ENCODE measurements at regions not wholly inside any gene's neighbourhood (a gene's known extent, or its start where the extent isn't known, plus 50 kb on each side); places are given as distances from the start of the nearest gene placed in this dataset.

DNA sequence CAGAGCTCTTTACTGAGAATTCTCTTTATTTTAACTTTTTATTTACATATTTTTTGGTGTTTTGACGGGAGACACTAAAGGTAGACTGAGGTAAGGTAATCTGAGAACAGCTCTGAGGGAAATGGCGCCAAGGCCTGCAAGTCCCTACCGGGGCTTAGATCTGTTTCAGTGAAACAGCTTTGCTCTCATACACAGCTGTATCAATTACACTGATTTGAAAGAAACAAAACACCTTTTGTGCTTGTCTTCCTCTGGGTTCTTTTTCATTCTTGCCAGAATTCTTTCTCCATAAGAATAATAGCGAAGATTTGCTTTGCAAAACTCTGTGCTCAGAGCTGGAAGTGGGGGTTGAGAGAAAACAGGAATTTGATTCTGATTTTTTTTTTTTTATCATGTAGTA is 79.5 kb upstream of the PEX5L start:
- TF ChIP-seq CTCF (IDR thresholded peaks at IDR 0.05; ENCODE audit: low read depth, low read length) = no peak
- ChIA-PET CTCF (interaction anchor here (0.6 kb wide), 2 partner anchors 187 to 479 kb away, joined by 3 read pairs; no protein-coding TSS in a partner anchor), POLR2A (no interaction called here)
- no peaks in the 10 kb centered on the region; the same call in 1 of the 2 replicates for H3K9me3 ChIP-seq (ENCODE audit: control insufficient read depth, insufficient read depth, low read length)
- no peaks in the 10 kb centered on the region for H3K27me3 ChIP-seq (ENCODE audit: control insufficient read depth, insufficient read depth, low read length)
- no peak for DNase-seq (ENCODE audit: low read depth, low spot score)
- H3K27ac ChIP-seq (ENCODE audit: low read depth, low read length) = no peak overlapping the region
- no peak overlapping the region for H3K4me3 ChIP-seq (ENCODE audit: low read depth, low read length)

GRCh38 chr3:180116658-180117057 is 79.9 kb upstream of the PEX5L start:
- Histone ChIP-seq H3K4me3 (ENCODE audit: low read depth, low read length) (no peak overlapping the region), H3K27ac (ENCODE audit: low read depth, low read length) (no peak overlapping the region), H3K27me3 (ENCODE audit: control insufficient read depth, insufficient read depth, low read length) (no peaks in the 10 kb centered on the region), H3K9me3 (ENCODE audit: control insufficient read depth, insufficient read depth, low read length) (no peaks in the 10 kb centered on the region; the same call in 1 of the 2 replicates)
- no peak for TF ChIP-seq CTCF (IDR thresholded peaks at IDR 0.05; ENCODE audit: low read depth, low read length)
- DNase-seq (ENCODE audit: low read depth, low spot score) = no peak
- CTCF ChIA-PET = no interaction called here
- POLR2A ChIA-PET = no interaction called here

GRCh38 chr3:180117381-180118163 is 80.8 kb upstream of the PEX5L start:
- H3K27me3 ChIP-seq (ENCODE audit: control insufficient read depth, insufficient read depth, low read length) = no peaks in the 10 kb centered on the region
- H3K27ac ChIP-seq (ENCODE audit: low read depth, low read length) = no peak overlapping the region
- ChIA-PET POLR2A (no interaction called here), CTCF (no interaction called here)
- no peak overlapping the region for H3K4me3 ChIP-seq (ENCODE audit: low read depth, low read length)
- no peaks in the 10 kb centered on the region; the same call in 1 of the 2 replicates for H3K9me3 ChIP-seq (ENCODE audit: control insufficient read depth, insufficient read depth, low read length)
- no peak for TF ChIP-seq CTCF (IDR thresholded peaks at IDR 0.05; ENCODE audit: low read depth, low read length)
- DNase-seq (ENCODE audit: low read depth, low spot score) = no peak

- DNase-seq (ENCODE audit: low read depth, low spot score) = no peak
- CTCF ChIA-PET = no interaction called here
- H3K4me3 ChIP-seq (ENCODE audit: low read depth, low read length) = no peak overlapping the region
- H3K9me3 ChIP-seq (ENCODE audit: control insufficient read depth, insufficient read depth, low read length) = no peaks in the 10 kb centered on the region; the same call in 1 of the 2 replicates
- TF ChIP-seq CTCF (IDR thresholded peaks at IDR 0.05; ENCODE audit: low read depth, low read length) = no peak
- no peaks in the 10 kb centered on the region for H3K27me3 ChIP-seq (ENCODE audit: control insufficient read depth, insufficient read depth, low read length)
- POLR2A ChIA-PET = interaction anchor here (0.6 kb wide), 1 partner anchor 488 kb away, joined by 5 read pairs; no protein-coding TSS in a partner anchor
- H3K27ac ChIP-seq (ENCODE audit: low read depth, low read length) = no peak overlapping the region
Observed at GRCh38 chr3:180119567-180119966, 82.8 kb upstream of the PEX5L start.

DNA sequence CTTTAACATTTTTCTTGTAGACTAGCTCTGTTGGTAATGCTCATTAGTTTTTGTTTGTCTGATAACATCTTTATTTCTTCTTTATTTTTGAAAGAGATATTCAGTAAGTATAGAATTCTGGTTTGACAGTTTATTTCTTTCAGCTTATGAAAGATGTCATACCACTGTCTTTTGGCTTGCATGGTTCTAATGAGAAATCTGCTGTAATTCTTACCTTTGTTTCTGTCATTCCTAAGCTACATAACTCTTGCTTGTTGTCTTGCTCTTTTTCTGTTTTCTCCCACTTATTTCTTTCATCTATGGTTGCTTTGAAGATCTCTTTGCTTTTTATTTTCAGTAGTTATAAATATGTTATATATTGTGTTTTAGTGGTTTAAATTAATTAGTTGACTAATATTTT is 87.2 kb upstream of the PEX5L start:
- ChIA-PET POLR2A (no interaction called here), CTCF (interaction anchor here (1.4 kb wide), 1 partner anchor 356 kb away, joined by 3 read pairs; no protein-coding TSS in a partner anchor)
- Histone ChIP-seq H3K4me3 (ENCODE audit: low read depth, low read length) (no peak overlapping the region), H3K9me3 (ENCODE audit: control insufficient read depth, insufficient read depth, low read length) (no peaks in the 10 kb centered on the region), H3K27ac (ENCODE audit: low read depth, low read length) (no peak overlapping the region), H3K27me3 (ENCODE audit: control insufficient read depth, insufficient read depth, low read length) (no peaks in the 10 kb centered on the region)
- no peak for DNase-seq (ENCODE audit: low read depth, low spot score)
- TF ChIP-seq CTCF (IDR thresholded peaks at IDR 0.05; ENCODE audit: low read depth, low read length) = no peak
